HG03045 (cell line): ENCODE measurements at regions not wholly inside any gene's neighbourhood (a gene's known extent, or its start where the extent isn't known, plus 50 kb on each side); places are given as distances from the start of the nearest gene placed in this dataset.
"Not testable (repeated sequence)": the region's sequence is repeated elsewhere in the genome, so short reads cannot be mapped to it uniquely, and the experiment has no call there.

ENCODE experiments used
- ATAC-seq: cut with Tn5 transposase; IDR thresholded peaks from one replicate; pipeline ENCODE4 v1.9.1; 2021; ENCODE audit warnings: mild to moderate bottlenecking, moderate library complexity; ENCODE audit not compliant: unreplicated experiment

GRCh38 chr3:152574461-152575079 lies 260.4 kb upstream of the P2RY1 start:
- ATAC-seq, result no peak

GRCh38 chr3:152578769-152579168 lies 256.2 kb upstream of the P2RY1 start:
- ATAC-seq, result no peak

GRCh38 chr3:152581951-152582350 lies 253.0 kb upstream of the P2RY1 start:
- no peak for ATAC-seq

GRCh38 chr3:152583963-152584362 lies 251.0 kb upstream of the P2RY1 start:
- ATAC-seq, result no peak

- ATAC-seq, result no peak
Measured at GRCh38 chr3:152586974-152587373, 248.0 kb upstream of the P2RY1 start.

- no peak for ATAC-seq
Measured at GRCh38 chr3:152587861-152588260, 247.1 kb upstream of the P2RY1 start.

GRCh38 chr3:152589644-152590043 lies 245.3 kb upstream of the P2RY1 start:
- ATAC-seq, result no peak

- no peak for ATAC-seq
Measured at GRCh38 chr3:152591515-152591914, 243.4 kb upstream of the P2RY1 start.

GRCh38 chr3:152593242-152593641 lies 241.7 kb upstream of the P2RY1 start:
- ATAC-seq, result no peak

- ATAC-seq, result peak; percentile 98
Measured at GRCh38 chr3:152595975-152596821, 238.7 kb upstream of the P2RY1 start.

GRCh38 chr3:152596832-152597231 lies 238.1 kb upstream of the P2RY1 start:
- ATAC-seq, result not testable (repeated sequence)

- ATAC-seq, result no peak
Measured at GRCh38 chr3:152606146-152606545, 228.8 kb upstream of the P2RY1 start.

GRCh38 chr3:152607179-152607578 lies 227.8 kb upstream of the P2RY1 start:
- ATAC-seq, result no peak

- no peak for ATAC-seq
Measured at GRCh38 chr3:152608696-152609594, 226.0 kb upstream of the P2RY1 start.

GRCh38 chr3:152609891-152610290 lies 225.0 kb upstream of the P2RY1 start:
- ATAC-seq, result no peak

GRCh38 chr3:152610622-152611021 lies 224.3 kb upstream of the P2RY1 start:
- no peak for ATAC-seq

- no peak for ATAC-seq
Measured at GRCh38 chr3:152611905-152612304, 223.0 kb upstream of the P2RY1 start.

- ATAC-seq, result no peak
Measured at GRCh38 chr3:152613851-152614250, 221.1 kb upstream of the P2RY1 start.

- ATAC-seq, result no peak
Measured at GRCh38 chr3:152615681-152616080, 219.2 kb upstream of the P2RY1 start.

GRCh38 chr3:152617609-152618008 lies 217.3 kb upstream of the P2RY1 start:
- ATAC-seq, result no peak

GRCh38 chr3:152618529-152618928 lies 216.4 kb upstream of the P2RY1 start:
- ATAC-seq, result no peak
